ENCODE measurements at regions not wholly inside any gene's neighbourhood (a gene's known extent, or its start where the extent isn't known, plus 50 kb on each side); places are given as distances from the start of the nearest gene placed in this dataset.

GRCh38 chr1:218642033-218642948, 297.2 kb downstream of the TGFB2 start:
- no peak for TF ChIP-seq CTCF (IDR thresholded peaks at IDR 0.05; ENCODE audit: low read depth, low read length)
- no peak for TF ChIP-seq MYC (IDR thresholded peaks at IDR 0.05; ENCODE audit: low read depth, low read length)

All from NB4 (cell line).